ENCODE measurements at regions not wholly inside any gene's neighbourhood (a gene's known extent, or its start where the extent isn't known, plus 50 kb on each side); places are given as distances from the start of the nearest gene placed in this dataset.
A peak's percentile ranks its signal among the peaks of the same experiment; 100 is the strongest.

- no peak overlapping the region for H3K4me3 ChIP-seq (ENCODE audit: low read depth, low read length)
- no peak for DNase-seq
- no peak overlapping the region for H3K27ac ChIP-seq
- in situ Hi-C loops (cut with HindIII; ENCODE audit: low pct_ligation_motif_present, low sequenced_read_pairs), result no loop called here
- no peaks in the 10 kb centered on the region for H3K27me3 ChIP-seq (replicated peaks)
- H3K36me3 ChIP-seq (replicated peaks), result no peaks in the 10 kb centered on the region
- TF ChIP-seq, protein P1, sequence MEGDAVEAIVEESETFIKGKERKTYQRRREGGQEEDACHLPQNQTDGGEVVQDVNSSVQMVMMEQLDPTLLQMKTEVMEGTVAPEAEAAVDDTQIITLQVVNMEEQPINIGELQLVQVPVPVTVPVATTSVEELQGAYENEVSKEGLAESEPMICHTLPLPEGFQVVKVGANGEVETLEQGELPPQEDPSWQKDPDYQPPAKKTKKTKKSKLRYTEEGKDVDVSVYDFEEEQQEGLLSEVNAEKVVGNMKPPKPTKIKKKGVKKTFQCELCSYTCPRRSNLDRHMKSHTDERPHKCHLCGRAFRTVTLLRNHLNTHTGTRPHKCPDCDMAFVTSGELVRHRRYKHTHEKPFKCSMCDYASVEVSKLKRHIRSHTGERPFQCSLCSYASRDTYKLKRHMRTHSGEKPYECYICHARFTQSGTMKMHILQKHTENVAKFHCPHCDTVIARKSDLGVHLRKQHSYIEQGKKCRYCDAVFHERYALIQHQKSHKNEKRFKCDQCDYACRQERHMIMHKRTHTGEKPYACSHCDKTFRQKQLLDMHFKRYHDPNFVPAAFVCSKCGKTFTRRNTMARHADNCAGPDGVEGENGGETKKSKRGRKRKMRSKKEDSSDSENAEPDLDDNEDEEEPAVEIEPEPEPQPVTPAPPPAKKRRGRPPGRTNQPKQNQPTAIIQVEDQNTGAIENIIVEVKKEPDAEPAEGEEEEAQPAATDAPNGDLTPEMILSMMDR (IDR thresholded peaks at IDR 0.05; ENCODE audit: low read depth, low read length, missing control alignments), result peak; percentile 31
These were observed 326.7 kb upstream of the RGS18 start for GRCh38 chr1:191831572-191831971.

GRCh38 chr1:191839891-191840290 is 318.4 kb upstream of the RGS18 start:
- H3K27ac ChIP-seq, result no peak overlapping the region
- no peaks in the 10 kb centered on the region for H3K27me3 ChIP-seq (replicated peaks)
- H3K36me3 ChIP-seq (replicated peaks), result no peaks in the 10 kb centered on the region
- TF ChIP-seq, protein P1 (IDR thresholded peaks at IDR 0.05; ENCODE audit: low read depth, low read length, missing control alignments), result no peak
- H3K4me3 ChIP-seq (ENCODE audit: low read depth, low read length), result no peak overlapping the region
- in situ Hi-C loops (cut with HindIII; ENCODE audit: low pct_ligation_motif_present, low sequenced_read_pairs), result no loop called here
- DNase-seq, result peak; percentile 25

GRCh38 chr1:191851799-191852595 is 306.3 kb upstream of the RGS18 start:
- peak; percentile 40 for DNase-seq
- TF ChIP-seq, protein P1 (IDR thresholded peaks at IDR 0.05; ENCODE audit: low read depth, low read length, missing control alignments), result no peak
- no peak overlapping the region for H3K27ac ChIP-seq
- no peak overlapping the region for H3K4me3 ChIP-seq (ENCODE audit: low read depth, low read length)
- no peaks in the 10 kb centered on the region for H3K36me3 ChIP-seq (replicated peaks)
- in situ Hi-C loops (cut with HindIII; ENCODE audit: low pct_ligation_motif_present, low sequenced_read_pairs), result no loop called here
- no peaks in the 10 kb centered on the region for H3K27me3 ChIP-seq (replicated peaks)

DNA sequence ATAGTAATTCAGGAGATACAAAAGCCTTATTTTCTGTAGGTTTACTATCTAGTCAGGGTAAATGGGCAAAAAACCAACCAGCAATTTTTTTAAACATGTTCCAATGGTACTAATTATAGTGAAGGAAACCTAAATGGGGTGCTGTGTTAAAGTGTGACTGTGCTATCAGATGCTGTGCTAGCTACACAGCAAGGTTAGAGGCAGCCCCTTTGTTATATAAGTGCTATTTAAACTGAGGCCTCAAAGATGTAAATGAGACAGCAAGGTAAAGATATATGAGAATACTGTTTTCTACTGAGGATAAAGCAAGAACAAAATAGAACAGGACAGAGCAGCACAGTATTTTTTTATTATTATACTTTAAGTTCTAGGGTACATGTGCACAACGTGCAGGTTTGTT is 305.4 kb upstream of the RGS18 start:
- TF ChIP-seq, protein P1 (IDR thresholded peaks at IDR 0.05; ENCODE audit: low read depth, low read length, missing control alignments), result no peak
- no peak overlapping the region for H3K4me3 ChIP-seq (ENCODE audit: low read depth, low read length)
- H3K27me3 ChIP-seq (replicated peaks), result no peaks in the 10 kb centered on the region
- DNase-seq, result no peak
- no peak overlapping the region for H3K27ac ChIP-seq
- no peaks in the 10 kb centered on the region for H3K36me3 ChIP-seq (replicated peaks)
- in situ Hi-C loops (cut with HindIII; ENCODE audit: low pct_ligation_motif_present, low sequenced_read_pairs), result no loop called here

DNA sequence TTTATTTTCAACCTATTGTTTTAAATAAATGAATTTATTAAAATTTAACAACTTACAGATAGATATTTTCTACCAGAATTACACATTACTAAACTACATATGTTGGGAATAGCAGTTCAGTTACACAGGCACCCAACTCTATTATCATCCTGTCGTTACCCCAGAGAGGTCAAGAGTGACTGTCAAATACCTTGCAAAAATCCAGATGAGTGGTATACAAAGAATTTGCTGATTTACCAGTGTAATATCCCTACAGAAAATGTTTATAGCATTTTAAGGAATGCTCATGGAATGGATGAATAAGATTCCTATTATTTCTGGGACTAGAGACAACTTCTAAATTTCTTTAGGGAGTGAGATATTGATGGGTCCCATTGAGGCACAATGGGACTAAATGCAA is 300.7 kb upstream of the RGS18 start:
- in situ Hi-C loops (cut with HindIII; ENCODE audit: low pct_ligation_motif_present, low sequenced_read_pairs), result no loop called here
- no peaks in the 10 kb centered on the region for H3K27me3 ChIP-seq (replicated peaks)
- TF ChIP-seq, protein P1 (IDR thresholded peaks at IDR 0.05; ENCODE audit: low read depth, low read length, missing control alignments), result no peak
- DNase-seq, result no peak
- no peak overlapping the region for H3K4me3 ChIP-seq (ENCODE audit: low read depth, low read length)
- H3K36me3 ChIP-seq (replicated peaks), result no peaks in the 10 kb centered on the region
- no peak overlapping the region for H3K27ac ChIP-seq

GRCh38 chr1:191865479-191865878 is 292.8 kb upstream of the RGS18 start:
- no peak overlapping the region for H3K4me3 ChIP-seq (ENCODE audit: low read depth, low read length)
- TF ChIP-seq, protein P1 (IDR thresholded peaks at IDR 0.05; ENCODE audit: low read depth, low read length, missing control alignments), result no peak
- DNase-seq, result no peak
- in situ Hi-C loops (cut with HindIII; ENCODE audit: low pct_ligation_motif_present, low sequenced_read_pairs), result no loop called here
- no peaks in the 10 kb centered on the region for H3K36me3 ChIP-seq (replicated peaks)
- no peak overlapping the region for H3K27ac ChIP-seq
- no peaks in the 10 kb centered on the region for H3K27me3 ChIP-seq (replicated peaks)
